Fibroblast of villous mesenchyme (primary cell): ENCODE measurements at regions not wholly inside any gene's neighbourhood (a gene's known extent, or its start where the extent isn't known, plus 50 kb on each side); places are given as distances from the start of the nearest gene placed in this dataset.

Experiments
- DNase-seq: peaks from one replicate; pipeline ENCODE4 v3.0.0-alpha.2; 2010; ENCODE audit warnings: low read depth
- H3K4me3 ChIP-seq: 2 replicates; pipeline ENCODE4 v1.5.1; 2011; ENCODE audit warnings: low read depth, mild to moderate bottlenecking, low read length
- CTCF ChIP-seq: IDR thresholded peaks from 2 replicates; pipeline ENCODE4 v1.5.1; 2012; ENCODE audit warnings: low read depth, mild to moderate bottlenecking, low read length; ENCODE audit not compliant: insufficient read depth

GRCh38 chr20:22504829-22505377 lies 79.5 kb downstream of the FOXA2 start:
- no peak for TF ChIP-seq CTCF
- no peak for DNase-seq
- no peak overlapping the region for H3K4me3 ChIP-seq

- no peak overlapping the region for H3K4me3 ChIP-seq
- no peak for TF ChIP-seq CTCF
- no peak for DNase-seq
Observed at GRCh38 chr20:22503577-22503976, 80.8 kb downstream of the FOXA2 start.

DNA sequence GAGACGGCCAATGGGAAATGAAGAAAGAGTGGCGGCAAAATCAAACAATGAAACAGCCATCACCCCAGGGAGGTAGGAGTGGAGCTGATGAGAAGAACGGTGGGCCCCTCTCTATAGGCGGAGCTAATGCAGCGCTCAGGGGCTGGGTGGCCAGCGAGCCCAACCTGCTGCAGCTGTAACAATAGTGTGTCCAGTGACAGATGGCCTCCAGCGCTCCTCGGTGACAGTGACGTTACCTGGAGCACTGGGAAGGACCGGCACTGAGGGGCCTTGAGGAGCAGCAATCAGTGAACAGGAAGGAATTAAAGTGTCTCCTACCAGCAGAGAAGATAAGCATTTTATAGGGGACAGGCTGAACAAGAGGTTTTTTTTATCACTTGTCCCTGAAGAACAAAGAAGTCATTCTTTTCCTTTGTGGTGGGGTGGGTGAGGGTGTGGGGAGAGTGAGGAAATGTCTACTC lies 81.6 kb downstream of the FOXA2 start:
- TF ChIP-seq CTCF = no peak
- no peak for DNase-seq
- no peak overlapping the region for H3K4me3 ChIP-seq

DNA sequence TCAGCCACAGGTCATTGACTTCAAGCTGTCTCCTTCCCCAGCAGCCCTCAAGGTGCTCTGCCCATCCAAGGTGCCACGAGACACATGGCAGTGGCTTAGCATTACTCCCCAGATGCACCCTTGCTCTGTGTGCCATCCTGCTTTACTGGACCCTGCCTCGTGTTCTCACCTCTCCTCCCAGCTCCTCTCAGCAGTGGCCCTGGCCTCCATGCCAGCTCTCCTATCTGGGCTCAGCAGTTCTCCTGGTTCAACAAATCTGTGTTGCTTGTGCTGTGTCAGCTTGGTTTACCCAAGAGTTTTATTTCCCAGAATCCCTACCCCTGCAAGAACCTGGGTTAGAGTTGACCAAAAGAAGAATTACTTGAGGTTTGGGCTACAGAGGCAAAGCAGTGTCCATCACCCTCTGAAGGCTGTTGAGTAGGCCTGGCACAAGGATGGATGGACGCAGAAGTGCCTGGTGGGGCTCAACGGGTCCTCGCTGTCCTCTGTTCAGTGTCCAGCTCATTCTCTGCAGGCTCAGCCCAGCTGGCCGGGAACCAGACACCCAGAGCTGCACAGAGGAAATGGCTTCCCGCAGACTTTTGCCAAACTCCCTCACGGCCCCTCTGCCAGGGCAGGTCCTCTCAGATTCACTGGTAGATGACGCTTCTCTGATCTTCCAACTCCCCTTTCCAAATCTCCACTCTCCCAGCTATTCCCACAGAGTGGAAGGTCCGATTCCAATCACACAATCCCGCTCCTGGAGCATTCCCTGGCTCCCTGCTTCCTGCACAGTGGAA lies 82.6 kb downstream of the FOXA2 start:
- no peak for TF ChIP-seq CTCF
- no peak overlapping the region for H3K4me3 ChIP-seq
- no peak for DNase-seq

GRCh38 chr20:22501034-22501433 lies 83.3 kb downstream of the FOXA2 start:
- TF ChIP-seq CTCF = no peak
- H3K4me3 ChIP-seq = no peak overlapping the region
- no peak for DNase-seq

DNA sequence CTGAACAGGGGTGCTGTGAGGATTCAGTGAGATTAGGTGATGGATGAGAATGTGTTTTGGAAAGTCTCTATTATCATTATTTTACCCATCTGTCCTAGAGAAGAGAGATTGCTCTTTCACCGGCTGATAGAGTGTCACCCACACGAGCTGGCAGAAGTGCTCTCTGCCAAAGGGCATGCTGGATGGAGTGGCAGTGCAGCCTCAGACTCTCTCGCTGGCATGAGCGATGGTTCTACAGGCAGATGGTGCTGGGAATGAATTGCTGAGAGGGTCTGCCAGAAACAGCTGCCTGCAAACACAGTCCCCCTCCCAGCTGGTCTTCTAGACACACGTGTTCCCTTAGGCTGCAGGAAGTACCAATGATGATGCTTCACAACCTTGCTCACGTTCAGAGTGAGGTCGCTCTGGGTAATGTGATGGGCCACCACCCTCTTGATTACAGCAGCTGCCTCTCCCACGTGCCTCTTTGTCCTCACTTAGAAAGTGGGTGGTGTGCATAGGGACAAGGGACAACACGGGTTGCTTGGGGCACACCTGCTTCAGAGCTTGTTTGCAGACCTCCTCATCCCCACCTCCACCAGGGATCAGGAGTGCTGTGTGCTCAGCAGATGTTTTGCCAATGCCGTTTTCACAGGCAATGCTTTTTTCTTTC lies 84.7 kb downstream of the FOXA2 start:
- no peak overlapping the region for H3K4me3 ChIP-seq
- TF ChIP-seq CTCF = no peak
- DNase-seq = no peak
